NCI-H2029 treated with DMSO at 0.1 percent for 48 hours (cell line): ENCODE measurements at regions not wholly inside any gene's neighbourhood (a gene's known extent, or its start where the extent isn't known, plus 50 kb on each side); places are given as distances from the start of the nearest gene placed in this dataset.

Experiments used
- DNase-seq: peaks from one replicate; lab custom pipeline; 2025; lab: John Stamatoyannopoulos, UW

GRCh38 chr3:103904991-103905390 is 1461.7 kb upstream of the ALCAM start:
- DNase-seq = no peak

GRCh38 chr3:103906304-103906703 is 1460.4 kb upstream of the ALCAM start:
- no peak for DNase-seq

- DNase-seq = no peak
These were observed 1459.9 kb upstream of the ALCAM start for GRCh38 chr3:103906808-103907207.

- DNase-seq = no peak
These were observed 1459.1 kb upstream of the ALCAM start for GRCh38 chr3:103907567-103907966.

GRCh38 chr3:103909395-103909794 is 1457.3 kb upstream of the ALCAM start:
- no peak for DNase-seq

- DNase-seq = no peak
These were observed 1448.4 kb upstream of the ALCAM start for GRCh38 chr3:103918336-103918735.

GRCh38 chr3:103919327-103919726 is 1447.4 kb upstream of the ALCAM start:
- DNase-seq = no peak

- DNase-seq = no peak
These were observed 1442.8 kb upstream of the ALCAM start for GRCh38 chr3:103923907-103924306.

GRCh38 chr3:103924544-103924943 is 1442.2 kb upstream of the ALCAM start:
- DNase-seq = no peak

GRCh38 chr3:103926936-103927335 is 1439.8 kb upstream of the ALCAM start:
- DNase-seq = no peak

- DNase-seq = no peak
These were observed 1438.8 kb upstream of the ALCAM start for GRCh38 chr3:103927896-103928295.

GRCh38 chr3:103937094-103937493 is 1429.6 kb upstream of the ALCAM start:
- DNase-seq = no peak

GRCh38 chr3:103947062-103947461 is 1419.6 kb upstream of the ALCAM start:
- DNase-seq = no peak

- DNase-seq = no peak
These were observed 1417.0 kb upstream of the ALCAM start for GRCh38 chr3:103949693-103950092.

- DNase-seq = no peak
These were observed 1416.0 kb upstream of the ALCAM start for GRCh38 chr3:103950676-103951075.

GRCh38 chr3:103953796-103954195 is 1412.9 kb upstream of the ALCAM start:
- no peak for DNase-seq

GRCh38 chr3:103960819-103961218 is 1405.9 kb upstream of the ALCAM start:
- no peak for DNase-seq

GRCh38 chr3:103963599-103963998 is 1403.1 kb upstream of the ALCAM start:
- DNase-seq = no peak

- DNase-seq = no peak
These were observed 1400.9 kb upstream of the ALCAM start for GRCh38 chr3:103965764-103966163.

GRCh38 chr3:103966749-103967148 is 1400.0 kb upstream of the ALCAM start:
- no peak for DNase-seq

- DNase-seq = no peak
These were observed 1398.6 kb upstream of the ALCAM start for GRCh38 chr3:103968131-103968530.

- DNase-seq = no peak
These were observed 1398.0 kb upstream of the ALCAM start for GRCh38 chr3:103968751-103969150.

GRCh38 chr3:103976931-103977339 is 1389.8 kb upstream of the ALCAM start:
- DNase-seq = no peak

- DNase-seq = no peak
These were observed 1389.3 kb upstream of the ALCAM start for GRCh38 chr3:103977417-103977816.
